ENCODE measurements at regions not wholly inside any gene's neighbourhood (a gene's known extent, or its start where the extent isn't known, plus 50 kb on each side); places are given as distances from the start of the nearest gene placed in this dataset.

DNA sequence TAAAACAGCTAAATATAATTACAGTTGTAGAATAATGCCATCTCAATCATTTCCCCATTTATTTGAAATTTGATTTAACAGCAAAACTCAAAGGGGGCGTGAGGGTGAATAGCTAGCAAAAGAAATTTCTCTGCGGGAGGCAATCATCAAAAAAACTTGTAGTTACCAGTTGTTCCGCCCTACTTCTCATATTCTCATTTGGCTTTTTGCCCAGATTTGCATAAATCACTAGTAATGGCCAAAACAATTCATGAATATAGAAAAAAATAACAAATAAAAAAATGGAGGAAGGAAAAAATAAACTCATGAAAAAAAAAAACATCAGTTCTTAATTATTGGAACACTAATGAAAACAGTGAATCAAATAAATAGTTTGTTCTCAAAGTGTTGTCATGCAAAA lies 722.6 kb upstream of the KIF2B start (continued):
- TF ChIP-seq, protein P1, sequence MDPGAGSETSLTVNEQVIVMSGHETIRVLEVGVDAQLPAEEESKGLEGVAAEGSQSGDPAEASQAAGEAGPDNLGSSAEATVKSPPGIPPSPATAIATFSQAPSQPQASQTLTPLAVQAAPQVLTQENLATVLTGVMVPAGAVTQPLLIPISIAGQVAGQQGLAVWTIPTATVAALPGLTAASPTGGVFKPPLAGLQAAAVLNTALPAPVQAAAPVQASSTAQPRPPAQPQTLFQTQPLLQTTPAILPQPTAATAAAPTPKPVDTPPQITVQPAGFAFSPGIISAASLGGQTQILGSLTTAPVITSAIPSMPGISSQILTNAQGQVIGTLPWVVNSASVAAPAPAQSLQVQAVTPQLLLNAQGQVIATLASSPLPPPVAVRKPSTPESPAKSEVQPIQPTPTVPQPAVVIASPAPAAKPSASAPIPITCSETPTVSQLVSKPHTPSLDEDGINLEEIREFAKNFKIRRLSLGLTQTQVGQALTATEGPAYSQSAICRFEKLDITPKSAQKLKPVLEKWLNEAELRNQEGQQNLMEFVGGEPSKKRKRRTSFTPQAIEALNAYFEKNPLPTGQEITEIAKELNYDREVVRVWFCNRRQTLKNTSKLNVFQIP (CRISPR knock-in tag; IDR thresholded peaks at IDR 0.05; ENCODE audit: borderline replicate concordance, low read depth): no peak
- TF ChIP-seq TOX (CRISPR knock-in tag; IDR thresholded peaks at IDR 0.05; ENCODE audit: borderline replicate concordance) (no peak), ZFP30 (CRISPR knock-in tag; IDR thresholded peaks at IDR 0.05) (no peak), ARNTL (CRISPR knock-in tag; IDR thresholded peaks at IDR 0.05; ENCODE audit: borderline replicate concordance, low read depth) (no peak), CSDC2 (CRISPR knock-in tag; IDR thresholded peaks at IDR 0.05) (no peak)
- TF ChIP-seq, protein P2, sequence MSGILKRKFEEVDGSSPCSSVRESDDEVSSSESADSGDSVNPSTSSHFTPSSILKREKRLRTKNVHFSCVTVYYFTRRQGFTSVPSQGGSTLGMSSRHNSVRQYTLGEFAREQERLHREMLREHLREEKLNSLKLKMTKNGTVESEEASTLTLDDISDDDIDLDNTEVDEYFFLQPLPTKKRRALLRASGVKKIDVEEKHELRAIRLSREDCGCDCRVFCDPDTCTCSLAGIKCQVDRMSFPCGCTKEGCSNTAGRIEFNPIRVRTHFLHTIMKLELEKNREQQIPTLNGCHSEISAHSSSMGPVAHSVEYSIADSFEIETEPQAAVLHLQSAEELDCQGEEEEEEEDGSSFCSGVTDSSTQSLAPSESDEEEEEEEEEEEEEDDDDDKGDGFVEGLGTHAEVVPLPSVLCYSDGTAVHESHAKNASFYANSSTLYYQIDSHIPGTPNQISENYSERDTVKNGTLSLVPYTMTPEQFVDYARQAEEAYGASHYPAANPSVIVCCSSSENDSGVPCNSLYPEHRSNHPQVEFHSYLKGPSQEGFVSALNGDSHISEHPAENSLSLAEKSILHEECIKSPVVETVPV (CRISPR knock-in tag; IDR thresholded peaks at IDR 0.05): no peak

DNA sequence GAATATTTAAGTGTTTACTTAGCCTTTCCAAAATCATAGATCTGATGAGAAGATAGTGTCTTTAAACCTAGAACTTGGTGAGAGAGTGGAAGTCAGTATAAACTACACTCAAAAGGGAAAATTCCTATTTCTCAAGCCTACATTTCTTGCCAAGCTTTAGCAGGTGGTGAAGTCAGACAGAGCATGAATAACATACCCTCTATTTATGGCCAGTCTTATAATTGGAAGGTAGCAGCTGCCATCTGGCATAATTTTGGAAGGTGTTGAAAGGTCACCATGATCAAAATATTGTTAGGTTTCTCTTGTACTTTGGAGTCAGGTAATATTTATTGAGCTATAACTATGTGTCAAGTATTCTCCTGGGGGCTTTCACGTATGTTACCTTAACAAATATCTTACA lies 729.3 kb upstream of the KIF2B start:
- no peak for ATAC-seq
- TF ChIP-seq ZNF8 (CRISPR knock-in tag; IDR thresholded peaks at IDR 0.05) (no peak), ZFP30 (CRISPR knock-in tag; IDR thresholded peaks at IDR 0.05) (no peak), GLIS3 (CRISPR knock-in tag; IDR thresholded peaks at IDR 0.05) (no peak)
- TF ChIP-seq, protein P3, sequence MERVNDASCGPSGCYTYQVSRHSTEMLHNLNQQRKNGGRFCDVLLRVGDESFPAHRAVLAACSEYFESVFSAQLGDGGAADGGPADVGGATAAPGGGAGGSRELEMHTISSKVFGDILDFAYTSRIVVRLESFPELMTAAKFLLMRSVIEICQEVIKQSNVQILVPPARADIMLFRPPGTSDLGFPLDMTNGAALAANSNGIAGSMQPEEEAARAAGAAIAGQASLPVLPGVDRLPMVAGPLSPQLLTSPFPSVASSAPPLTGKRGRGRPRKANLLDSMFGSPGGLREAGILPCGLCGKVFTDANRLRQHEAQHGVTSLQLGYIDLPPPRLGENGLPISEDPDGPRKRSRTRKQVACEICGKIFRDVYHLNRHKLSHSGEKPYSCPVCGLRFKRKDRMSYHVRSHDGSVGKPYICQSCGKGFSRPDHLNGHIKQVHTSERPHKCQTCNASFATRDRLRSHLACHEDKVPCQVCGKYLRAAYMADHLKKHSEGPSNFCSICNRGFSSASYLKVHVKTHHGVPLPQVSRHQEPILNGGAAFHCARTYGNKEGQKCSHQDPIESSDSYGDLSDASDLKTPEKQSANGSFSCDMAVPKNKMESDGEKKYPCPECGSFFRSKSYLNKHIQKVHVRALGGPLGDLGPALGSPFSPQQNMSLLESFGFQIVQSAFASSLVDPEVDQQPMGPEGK (CRISPR knock-in tag; IDR thresholded peaks at IDR 0.05; ENCODE audit: borderline replicate concordance): no peak
- TF ChIP-seq, protein P4, sequence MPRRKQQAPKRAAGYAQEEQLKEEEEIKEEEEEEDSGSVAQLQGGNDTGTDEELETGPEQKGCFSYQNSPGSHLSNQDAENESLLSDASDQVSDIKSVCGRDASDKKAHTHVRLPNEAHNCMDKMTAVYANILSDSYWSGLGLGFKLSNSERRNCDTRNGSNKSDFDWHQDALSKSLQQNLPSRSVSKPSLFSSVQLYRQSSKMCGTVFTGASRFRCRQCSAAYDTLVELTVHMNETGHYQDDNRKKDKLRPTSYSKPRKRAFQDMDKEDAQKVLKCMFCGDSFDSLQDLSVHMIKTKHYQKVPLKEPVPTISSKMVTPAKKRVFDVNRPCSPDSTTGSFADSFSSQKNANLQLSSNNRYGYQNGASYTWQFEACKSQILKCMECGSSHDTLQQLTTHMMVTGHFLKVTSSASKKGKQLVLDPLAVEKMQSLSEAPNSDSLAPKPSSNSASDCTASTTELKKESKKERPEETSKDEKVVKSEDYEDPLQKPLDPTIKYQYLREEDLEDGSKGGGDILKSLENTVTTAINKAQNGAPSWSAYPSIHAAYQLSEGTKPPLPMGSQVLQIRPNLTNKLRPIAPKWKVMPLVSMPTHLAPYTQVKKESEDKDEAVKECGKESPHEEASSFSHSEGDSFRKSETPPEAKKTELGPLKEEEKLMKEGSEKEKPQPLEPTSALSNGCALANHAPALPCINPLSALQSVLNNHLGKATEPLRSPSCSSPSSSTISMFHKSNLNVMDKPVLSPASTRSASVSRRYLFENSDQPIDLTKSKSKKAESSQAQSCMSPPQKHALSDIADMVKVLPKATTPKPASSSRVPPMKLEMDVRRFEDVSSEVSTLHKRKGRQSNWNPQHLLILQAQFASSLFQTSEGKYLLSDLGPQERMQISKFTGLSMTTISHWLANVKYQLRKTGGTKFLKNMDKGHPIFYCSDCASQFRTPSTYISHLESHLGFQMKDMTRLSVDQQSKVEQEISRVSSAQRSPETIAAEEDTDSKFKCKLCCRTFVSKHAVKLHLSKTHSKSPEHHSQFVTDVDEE (CRISPR knock-in tag; IDR thresholded peaks at IDR 0.05): no peak
- TF ChIP-seq, protein P2 (CRISPR knock-in tag; IDR thresholded peaks at IDR 0.05): no peak

DNA sequence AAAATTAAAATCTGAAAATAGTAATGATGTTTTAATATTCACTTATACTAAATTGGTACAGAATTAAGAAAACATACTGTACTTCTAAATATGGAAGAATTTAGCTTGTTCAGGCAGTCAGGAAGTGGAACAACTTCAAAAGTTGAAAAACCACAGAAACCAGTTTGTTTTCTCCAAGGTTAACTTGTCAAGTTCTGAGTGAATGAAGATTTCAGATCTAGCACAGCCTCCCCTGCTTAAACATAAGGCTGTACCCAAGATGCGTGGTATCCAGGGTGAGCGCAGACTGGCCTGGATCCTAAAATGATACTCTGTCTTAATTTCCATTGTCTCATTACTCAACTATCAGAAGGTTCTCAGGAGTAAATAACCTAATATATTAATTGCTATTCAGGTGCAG lies 730.7 kb upstream of the KIF2B start:
- TF ChIP-seq TOX (CRISPR knock-in tag; IDR thresholded peaks at IDR 0.05; ENCODE audit: borderline replicate concordance): no peak
- no peak for ATAC-seq

DNA sequence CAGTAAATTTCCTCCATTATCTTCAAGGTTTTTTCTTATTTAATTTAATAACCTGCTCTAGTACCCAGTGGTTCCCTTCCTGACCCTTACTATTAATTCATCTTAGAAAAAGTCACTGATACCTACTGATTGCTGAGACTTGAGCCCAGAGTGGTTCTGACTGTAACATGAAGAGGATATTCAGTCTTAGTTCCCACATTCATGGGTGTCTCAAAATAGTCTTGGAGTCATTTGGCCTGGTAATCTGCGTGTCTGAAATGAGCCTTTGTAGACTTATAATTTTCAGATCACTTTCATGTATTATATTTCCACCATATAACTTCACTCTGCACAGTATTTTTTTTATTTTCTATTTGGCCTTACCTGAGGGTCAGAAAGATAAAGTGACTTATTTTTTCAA lies 732.0 kb upstream of the KIF2B start:
- no peak for ATAC-seq
- TF ChIP-seq, protein P3 (CRISPR knock-in tag; IDR thresholded peaks at IDR 0.05; ENCODE audit: borderline replicate concordance): no peak
- TF ChIP-seq OSR1 (CRISPR knock-in tag; IDR thresholded peaks at IDR 0.05) (no peak), ESRRG (CRISPR knock-in tag; IDR thresholded peaks at IDR 0.05) (no peak), ZFP3 (CRISPR knock-in tag; IDR thresholded peaks at IDR 0.05) (no peak), ISL1 (CRISPR knock-in tag; IDR thresholded peaks at IDR 0.05) (no peak), ZFP30 (CRISPR knock-in tag; IDR thresholded peaks at IDR 0.05) (no peak), SNAI2 (CRISPR knock-in tag; IDR thresholded peaks at IDR 0.05) (no peak), ZNF70 (CRISPR knock-in tag; IDR thresholded peaks at IDR 0.05) (no peak), ZNF565 (CRISPR knock-in tag; conservative IDR thresholded peaks at IDR 0.05; ENCODE audit: low read depth) (no peak), ARNTL (CRISPR knock-in tag; IDR thresholded peaks at IDR 0.05; ENCODE audit: borderline replicate concordance, low read depth) (no peak), TOX (CRISPR knock-in tag; IDR thresholded peaks at IDR 0.05; ENCODE audit: borderline replicate concordance) (no peak), PPARA (CRISPR knock-in tag; IDR thresholded peaks at IDR 0.05; ENCODE audit: borderline replicate concordance) (no peak), TCF4 (CRISPR knock-in tag; IDR thresholded peaks at IDR 0.05; ENCODE audit: borderline replicate concordance) (no peak), RARB (CRISPR knock-in tag; IDR thresholded peaks at IDR 0.05) (no peak)
- TF ChIP-seq, protein P2 (CRISPR knock-in tag; IDR thresholded peaks at IDR 0.05): no peak
- TF ChIP-seq, protein P4 (CRISPR knock-in tag; IDR thresholded peaks at IDR 0.05): no peak

Measured in SK-N-SH treated with all-trans-retinoic acid at 6 μM for 48 hours (cell line).